GM13976 (cell line): ENCODE measurements at regions not wholly inside any gene's neighbourhood (a gene's known extent, or its start where the extent isn't known, plus 50 kb on each side); places are given as distances from the start of the nearest gene placed in this dataset.

ENCODE experiments used
- DNase-seq: peaks from one replicate; pipeline ENCODE4 v3.0.0; 2012; ENCODE audit warnings: low spot score
- CTCF ChIP-seq: IDR thresholded peaks from 2 replicates; pipeline ENCODE4 v1.5.1; 2012; ENCODE audit warnings: borderline replicate concordance, mild to moderate bottlenecking; ENCODE audit not compliant: insufficient read depth; ENCODE audit errors: extremely low read depth, missing control alignments, control extremely low read depth
- in situ Hi-C: fragments of 300-500 bp; cut with MboI; formaldehyde crosslinking; loops from one replicate; pipeline ENCODE4 v1.12.0; 2022; ENCODE audit warnings: low sequenced_read_pairs, mixed read lengths, inconsistent platforms; ENCODE audit not compliant: unreplicated experiment

GRCh38 chr13:30022796-30023195 lies 172.4 kb upstream of the UBL3 start:
- in situ Hi-C loops = no loop called here
- TF ChIP-seq CTCF = no peak
- no peak for DNase-seq

DNA sequence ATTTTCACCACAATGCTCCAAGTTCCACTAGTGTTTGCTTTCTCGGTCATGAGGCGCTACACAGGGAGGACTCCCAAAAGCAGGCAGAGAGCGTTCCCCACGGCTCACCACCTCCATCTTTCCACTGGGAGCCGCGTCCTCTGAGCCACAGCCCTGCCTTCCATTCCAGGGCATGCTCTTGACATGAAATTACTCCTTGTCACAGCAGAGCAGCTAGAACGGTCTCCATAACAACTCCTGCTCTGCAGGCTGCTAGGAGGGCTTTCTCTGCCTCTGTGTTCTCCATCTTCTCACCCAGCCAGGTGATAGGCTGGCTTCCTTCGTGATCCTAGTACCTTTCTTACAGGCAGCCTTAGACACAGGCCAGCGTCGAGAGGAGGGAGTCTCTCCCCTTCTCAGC lies 171.8 kb upstream of the UBL3 start:
- in situ Hi-C loops = no loop called here
- TF ChIP-seq CTCF = no peak
- DNase-seq = no peak

GRCh38 chr13:30021611-30022010 lies 171.2 kb upstream of the UBL3 start:
- no peak for DNase-seq
- in situ Hi-C loops = no loop called here
- TF ChIP-seq CTCF = no peak

DNA sequence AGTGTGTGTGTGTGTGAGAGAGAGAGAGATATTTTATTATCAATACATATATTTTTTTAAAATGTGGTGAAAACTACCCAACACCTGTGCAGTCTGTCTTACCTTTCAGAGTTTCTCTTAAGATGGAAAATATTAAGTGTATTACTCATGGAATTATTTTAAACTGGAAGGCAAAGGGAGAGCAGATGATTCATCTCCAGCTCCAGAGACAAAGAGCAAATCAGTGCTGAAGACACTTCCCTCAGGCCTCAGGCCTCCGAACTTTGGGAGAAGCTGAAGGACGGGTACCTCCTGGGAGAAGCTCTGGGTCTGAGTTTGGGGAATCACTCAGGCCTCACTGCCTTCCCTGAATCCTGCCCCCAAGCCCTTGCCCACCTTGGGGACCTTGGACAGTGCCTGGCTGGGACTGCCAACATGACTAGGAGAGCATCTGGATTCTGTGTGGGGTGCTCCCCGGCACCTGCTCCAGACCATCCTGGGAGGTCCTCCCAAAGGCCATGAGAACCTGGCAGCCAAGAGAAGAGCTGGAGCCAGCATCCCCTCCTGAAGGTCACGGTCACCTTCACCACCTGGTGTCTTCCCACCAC lies 170.4 kb upstream of the UBL3 start:
- in situ Hi-C loops = no loop called here
- no peak for DNase-seq
- no peak for TF ChIP-seq CTCF

- no peak for DNase-seq
- no peak for TF ChIP-seq CTCF
- in situ Hi-C loops = no loop called here
Measured at GRCh38 chr13:30019648-30020626, 169.5 kb upstream of the UBL3 start.

- TF ChIP-seq CTCF = no peak
- in situ Hi-C loops = no loop called here
- DNase-seq = no peak
Measured at GRCh38 chr13:30017880-30018279, 167.5 kb upstream of the UBL3 start.
